GM12865 (cell line): ENCODE measurements at regions not wholly inside any gene's neighbourhood (a gene's known extent, or its start where the extent isn't known, plus 50 kb on each side); places are given as distances from the start of the nearest gene placed in this dataset.
"Not testable (repeated sequence)": the region's sequence is repeated elsewhere in the genome, so short reads cannot be mapped to it uniquely, and the experiment has no call there.

Experiments used
- DNase-seq: peaks from one replicate; pipeline ENCODE4 v3.0.0; 2010; ENCODE audit warnings: low read depth
- H3K4me3 ChIP-seq: 2 replicates; pipeline ENCODE4 v1.5.1; 2011; ENCODE audit warnings: mild to moderate bottlenecking, low read depth, low read length, control low read depth
- TF ChIP-seq, protein P1 (sequence below): IDR thresholded peaks from 2 replicates; pipeline ENCODE4 v1.5.1; 2011; ENCODE audit warnings: low read length, control low read depth, low read depth, inconsistent platforms; ENCODE audit not compliant: insufficient read depth; ENCODE audit errors: missing control alignments

- DNase-seq, result no peak
- no peak overlapping the region for H3K4me3 ChIP-seq
- TF ChIP-seq, protein P1, sequence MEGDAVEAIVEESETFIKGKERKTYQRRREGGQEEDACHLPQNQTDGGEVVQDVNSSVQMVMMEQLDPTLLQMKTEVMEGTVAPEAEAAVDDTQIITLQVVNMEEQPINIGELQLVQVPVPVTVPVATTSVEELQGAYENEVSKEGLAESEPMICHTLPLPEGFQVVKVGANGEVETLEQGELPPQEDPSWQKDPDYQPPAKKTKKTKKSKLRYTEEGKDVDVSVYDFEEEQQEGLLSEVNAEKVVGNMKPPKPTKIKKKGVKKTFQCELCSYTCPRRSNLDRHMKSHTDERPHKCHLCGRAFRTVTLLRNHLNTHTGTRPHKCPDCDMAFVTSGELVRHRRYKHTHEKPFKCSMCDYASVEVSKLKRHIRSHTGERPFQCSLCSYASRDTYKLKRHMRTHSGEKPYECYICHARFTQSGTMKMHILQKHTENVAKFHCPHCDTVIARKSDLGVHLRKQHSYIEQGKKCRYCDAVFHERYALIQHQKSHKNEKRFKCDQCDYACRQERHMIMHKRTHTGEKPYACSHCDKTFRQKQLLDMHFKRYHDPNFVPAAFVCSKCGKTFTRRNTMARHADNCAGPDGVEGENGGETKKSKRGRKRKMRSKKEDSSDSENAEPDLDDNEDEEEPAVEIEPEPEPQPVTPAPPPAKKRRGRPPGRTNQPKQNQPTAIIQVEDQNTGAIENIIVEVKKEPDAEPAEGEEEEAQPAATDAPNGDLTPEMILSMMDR, result no peak
Observed at GRCh38 chr13:107617527-107617926, 597.8 kb downstream of the LIG4 start.

- DNase-seq, result no peak
- TF ChIP-seq, protein P1, result no peak
- H3K4me3 ChIP-seq, result no peak overlapping the region
Observed at GRCh38 chr13:107612376-107612775, 603.0 kb downstream of the LIG4 start.

GRCh38 chr13:107608736-107609135 is 606.6 kb downstream of the LIG4 start:
- DNase-seq, result no peak
- H3K4me3 ChIP-seq, result no peak overlapping the region
- TF ChIP-seq, protein P1, result no peak

GRCh38 chr13:107600971-107601370 is 614.4 kb downstream of the LIG4 start:
- TF ChIP-seq, protein P1, result no peak
- no peak overlapping the region for H3K4me3 ChIP-seq
- DNase-seq, result no peak

- not testable (repeated sequence) for DNase-seq, H3K4me3 ChIP-seq
Observed at GRCh38 chr13:107596306-107596705, 619.0 kb downstream of the LIG4 start.

- TF ChIP-seq, protein P1, result no peak
- no peak for DNase-seq
- no peak overlapping the region for H3K4me3 ChIP-seq
Observed at GRCh38 chr13:107590556-107590955, 624.8 kb downstream of the LIG4 start.

DNA sequence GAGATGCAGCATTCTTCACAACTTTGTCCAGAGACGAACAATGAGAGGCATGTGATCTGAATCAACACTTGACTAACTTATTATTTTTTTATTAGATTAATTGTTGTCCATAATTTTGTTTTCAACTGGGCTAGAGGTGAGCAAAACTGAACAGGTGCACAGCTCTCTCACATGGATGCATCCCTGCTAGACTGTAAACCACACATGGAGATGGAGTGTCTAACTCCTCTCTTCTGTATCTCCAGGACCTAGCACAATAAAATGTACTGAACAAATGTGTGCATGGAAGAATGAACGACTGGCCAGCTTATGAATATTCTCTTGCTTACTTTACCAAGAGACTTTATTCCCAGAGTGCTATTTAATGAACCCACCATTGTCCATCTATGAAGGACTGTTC is 627.7 kb downstream of the LIG4 start:
- TF ChIP-seq, protein P1, result no peak
- DNase-seq, result no peak
- no peak overlapping the region for H3K4me3 ChIP-seq

DNA sequence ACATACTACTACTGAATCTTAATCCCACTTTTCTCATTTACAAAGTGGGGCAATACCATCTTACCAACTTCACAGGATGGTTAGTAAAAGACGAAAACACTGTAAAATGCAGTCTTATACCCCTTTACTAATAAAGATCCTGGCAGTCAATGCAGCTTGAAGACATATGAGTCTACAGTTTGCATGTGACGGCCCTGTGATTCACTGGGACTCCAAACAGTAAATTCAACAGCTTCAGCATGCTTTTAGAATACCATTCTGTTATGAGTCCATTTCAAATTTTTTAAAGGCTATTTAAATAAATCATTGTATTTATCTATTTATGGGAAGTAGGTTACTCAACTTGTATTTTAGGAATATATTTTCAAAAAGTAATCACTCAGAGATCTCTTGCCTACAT is 629.1 kb downstream of the LIG4 start:
- TF ChIP-seq, protein P1, result no peak
- H3K4me3 ChIP-seq, result no peak overlapping the region
- no peak for DNase-seq
